ENCODE measurements at regions not wholly inside any gene's neighbourhood (a gene's known extent, or its start where the extent isn't known, plus 50 kb on each side); places are given as distances from the start of the nearest gene placed in this dataset.

DNA sequence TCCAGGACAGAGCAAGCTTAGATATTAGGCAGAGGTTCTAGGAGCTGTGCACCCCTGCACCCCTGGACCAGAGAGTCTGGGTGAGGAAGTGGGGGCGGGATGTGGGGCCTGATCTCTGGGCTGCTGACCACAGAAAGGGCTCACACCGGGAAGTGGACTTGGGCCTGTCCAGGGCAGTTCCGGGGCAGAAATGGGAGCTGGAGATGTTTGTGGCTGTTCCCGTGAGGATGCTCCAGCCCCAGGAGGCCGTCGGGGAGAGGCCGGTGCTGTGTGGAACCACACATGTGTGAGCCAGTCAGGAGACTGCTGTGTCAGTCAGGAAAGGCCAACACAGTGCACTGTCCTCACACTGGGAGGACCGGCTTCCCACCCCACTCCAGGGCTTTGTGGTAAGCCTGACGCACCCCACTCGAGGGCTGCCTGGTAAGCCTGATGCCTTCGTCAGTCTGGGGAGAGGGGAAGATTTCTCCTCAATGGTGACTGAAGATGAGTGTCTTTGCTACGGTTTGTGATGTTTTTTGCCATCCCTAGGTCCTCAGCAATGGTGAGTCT, 741.0 kb downstream of the BRD1 start:
- TF ChIP-seq, protein P1, sequence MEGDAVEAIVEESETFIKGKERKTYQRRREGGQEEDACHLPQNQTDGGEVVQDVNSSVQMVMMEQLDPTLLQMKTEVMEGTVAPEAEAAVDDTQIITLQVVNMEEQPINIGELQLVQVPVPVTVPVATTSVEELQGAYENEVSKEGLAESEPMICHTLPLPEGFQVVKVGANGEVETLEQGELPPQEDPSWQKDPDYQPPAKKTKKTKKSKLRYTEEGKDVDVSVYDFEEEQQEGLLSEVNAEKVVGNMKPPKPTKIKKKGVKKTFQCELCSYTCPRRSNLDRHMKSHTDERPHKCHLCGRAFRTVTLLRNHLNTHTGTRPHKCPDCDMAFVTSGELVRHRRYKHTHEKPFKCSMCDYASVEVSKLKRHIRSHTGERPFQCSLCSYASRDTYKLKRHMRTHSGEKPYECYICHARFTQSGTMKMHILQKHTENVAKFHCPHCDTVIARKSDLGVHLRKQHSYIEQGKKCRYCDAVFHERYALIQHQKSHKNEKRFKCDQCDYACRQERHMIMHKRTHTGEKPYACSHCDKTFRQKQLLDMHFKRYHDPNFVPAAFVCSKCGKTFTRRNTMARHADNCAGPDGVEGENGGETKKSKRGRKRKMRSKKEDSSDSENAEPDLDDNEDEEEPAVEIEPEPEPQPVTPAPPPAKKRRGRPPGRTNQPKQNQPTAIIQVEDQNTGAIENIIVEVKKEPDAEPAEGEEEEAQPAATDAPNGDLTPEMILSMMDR (conservative IDR thresholded peaks at IDR 0.05; ENCODE audit: low read length) = no peak
- TF ChIP-seq EZH2phosphoT487 (IDR thresholded peaks at IDR 0.05; ENCODE audit: borderline replicate concordance) = no peak
